RWPE2 (cell line): ENCODE measurements at regions not wholly inside any gene's neighbourhood (a gene's known extent, or its start where the extent isn't known, plus 50 kb on each side); places are given as distances from the start of the nearest gene placed in this dataset.

Source experiments
- ATAC-seq: fragments of 200-7000 bp; cut with Tn5 transposase; 3 replicates; pipeline ENCODE4 v1.9.1; 2021; ENCODE audit warnings: low read depth
- DNase-seq: peaks from one replicate; pipeline ENCODE4 v3.0.0-alpha.2; 2020; ENCODE audit warnings: low spot score
- H3K27ac ChIP-seq: fragments of 450-650 bp; 2 replicates; pipeline ENCODE4 v1.5.1; 2017; ENCODE audit warnings: mild to moderate bottlenecking; ENCODE audit not compliant: poor library complexity, severe bottlenecking
- H3K27me3 ChIP-seq: fragments of 250-450 bp; sonication (Bioruptor Pico); 2 replicates; pipeline ENCODE4 v1.5.1; 2021; ENCODE audit warnings: mild to moderate bottlenecking, moderate library complexity; ENCODE audit not compliant: insufficient read depth, poor library complexity, severe bottlenecking
- H3K36me3 ChIP-seq: fragments of 250-450 bp; sonication (Bioruptor Pico); 2 replicates; pipeline ENCODE4 v1.5.1; 2020; ENCODE audit warnings: low read depth, mild to moderate bottlenecking, moderate library complexity
- H3K4me1 ChIP-seq: fragments of 250-450 bp; sonication (Bioruptor Pico); 2 replicates; pipeline ENCODE4 v1.5.1; 2021; ENCODE audit warnings: mild to moderate bottlenecking, moderate library complexity; ENCODE audit not compliant: insufficient read depth, poor library complexity, severe bottlenecking
- H3K4me3 ChIP-seq: fragments of 250-450 bp; sonication (Bioruptor Pico); 2 replicates; pipeline ENCODE4 v1.5.1; 2021; ENCODE audit warnings: mild to moderate bottlenecking, moderate library complexity; ENCODE audit not compliant: severe bottlenecking
- H3K9me3 ChIP-seq: fragments of 250-450 bp; sonication (Bioruptor Pico); 2 replicates; pipeline ENCODE4 v1.5.1; 2021; ENCODE audit warnings: mild to moderate bottlenecking, moderate library complexity; ENCODE audit not compliant: severe bottlenecking
- CTCF ChIP-seq: fragments of 450-650 bp; IDR thresholded peaks from one replicate; pipeline ENCODE4 v1.5.1; 2017; ENCODE audit warnings: mild to moderate bottlenecking, moderate library complexity; ENCODE audit not compliant: poor library complexity, severe bottlenecking

- Histone ChIP-seq H3K9me3 (no peaks in the 10 kb centered on the region), H3K4me1 (no peaks in the 10 kb centered on the region), H3K27ac (no peak overlapping the region), H3K36me3 (no peaks in the 10 kb centered on the region), H3K27me3 (peaks cover 12% of the 10 kb centered on the region), H3K4me3 (no peak overlapping the region)
- DNase-seq (no peak), ATAC-seq (no peak)
- TF ChIP-seq CTCF, result no peak
These were observed 1274.8 kb downstream of the FSCB start for GRCh38 chr14:43232261-43232660.

- Histone ChIP-seq H3K27ac (no peak overlapping the region), H3K9me3 (no peaks in the 10 kb centered on the region), H3K36me3 (no peaks in the 10 kb centered on the region), H3K27me3 (peaks cover 6% of the 10 kb centered on the region), H3K4me1 (no peaks in the 10 kb centered on the region), H3K4me3 (no peak overlapping the region)
- ATAC-seq (no peak), DNase-seq (no peak)
- TF ChIP-seq CTCF, result no peak
These were observed 1291.6 kb downstream of the FSCB start for GRCh38 chr14:43215524-43215923.

- Histone ChIP-seq H3K27ac (no peak overlapping the region), H3K36me3 (no peaks in the 10 kb centered on the region), H3K9me3 (no peaks in the 10 kb centered on the region), H3K4me3 (no peak overlapping the region), H3K4me1 (no peaks in the 10 kb centered on the region), H3K27me3 (peaks cover 15% of the 10 kb centered on the region)
- ATAC-seq, result no peak
- no peak for DNase-seq
- no peak for TF ChIP-seq CTCF
These were observed 1299.9 kb downstream of the FSCB start for GRCh38 chr14:43207189-43207588.

- ATAC-seq (no peak; the same call in 2 of the 3 replicates), DNase-seq (no peak)
- no peaks in the 10 kb centered on the region for H3K9me3 ChIP-seq
- no peak for TF ChIP-seq CTCF
- H3K4me1 ChIP-seq, result no peaks in the 10 kb centered on the region
- no peak overlapping the region for H3K4me3 ChIP-seq
- H3K27me3 ChIP-seq, result peaks cover 17% of the 10 kb centered on the region
- no peaks in the 10 kb centered on the region for H3K36me3 ChIP-seq
- no peak overlapping the region for H3K27ac ChIP-seq
These were observed 1302.3 kb downstream of the FSCB start for GRCh38 chr14:43204816-43205215.

GRCh38 chr14:43200519-43200918 is 1306.6 kb downstream of the FSCB start:
- Histone ChIP-seq H3K27me3 (peaks cover 19% of the 10 kb centered on the region), H3K4me3 (no peak overlapping the region), H3K27ac (no peak overlapping the region), H3K9me3 (no peaks in the 10 kb centered on the region), H3K36me3 (no peaks in the 10 kb centered on the region), H3K4me1 (no peaks in the 10 kb centered on the region)
- TF ChIP-seq CTCF, result no peak
- no peak for ATAC-seq
- DNase-seq, result no peak
